Activated naive CD4-positive, alpha-beta T cell treated with anti-CD3 and anti-CD28 coated beads for 36 hours (primary cell): ENCODE measurements at regions not wholly inside any gene's neighbourhood (a gene's known extent, or its start where the extent isn't known, plus 50 kb on each side); places are given as distances from the start of the nearest gene placed in this dataset.

Experiments used
- CTCF ChIA-PET: fragments of 350-600 bp; sonication (Branson Sonifier 250); formaldehyde crosslinking; loops from one replicate; lab custom pipeline; 2021; ENCODE audit warnings: antibody characterized with exemption; lab: Charles Lee
- DNase-seq: peaks from one replicate; pipeline ENCODE4 v3.0.0-alpha.2; 2020
- H3K27ac Mint-ChIP-seq: one replicate; pipeline ENCODE4 v1.8.0; 2021; ENCODE audit warnings: mild to moderate bottlenecking, mixed read lengths
- H3K27me3 Mint-ChIP-seq: one replicate; pipeline ENCODE4 v1.8.0; 2021; ENCODE audit warnings: low read depth, mixed read lengths
- H3K36me3 Mint-ChIP-seq: one replicate; pipeline ENCODE4 v1.8.0; 2021; ENCODE audit warnings: low read depth, mixed read lengths
- H3K4me1 Mint-ChIP-seq: one replicate; pipeline ENCODE4 v1.8.0; 2021; ENCODE audit warnings: low read depth, mixed read lengths
- H3K4me3 Mint-ChIP-seq: one replicate; pipeline ENCODE4 v1.8.0; 2021; ENCODE audit warnings: mild to moderate bottlenecking, moderate library complexity, mixed read lengths
- H3K9me3 Mint-ChIP-seq: one replicate; pipeline ENCODE4 v1.8.0; 2021; ENCODE audit warnings: mixed read lengths
- intact Hi-C: fragments of 100-400 bp; cut with micrococcal nuclease; formaldehyde crosslinking; loops from one replicate; pipeline ENCODE4 v1.15.1; 2023

GRCh38 chr2:56860991-56861390, 677.2 kb downstream of the CCDC85A start:
- intact Hi-C loops = no loop called here
- Mint-ChIP-seq H3K27me3 (no peaks in the 10 kb centered on the region), H3K9me3 (peaks cover 15% of the 10 kb centered on the region), H3K4me1 (no peaks in the 10 kb centered on the region), H3K4me3 (no peak overlapping the region), H3K27ac (no peak overlapping the region), H3K36me3 (no peaks in the 10 kb centered on the region)
- CTCF ChIA-PET = no interaction called here
- DNase-seq = no peak

- intact Hi-C loops = no loop called here
- Mint-ChIP-seq H3K27me3 (no peaks in the 10 kb centered on the region), H3K27ac (no peak overlapping the region), H3K4me3 (no peak overlapping the region), H3K9me3 (peaks cover 2% of the 10 kb centered on the region), H3K36me3 (no peaks in the 10 kb centered on the region), H3K4me1 (no peaks in the 10 kb centered on the region)
- CTCF ChIA-PET = no interaction called here
- no peak for DNase-seq
Observed at GRCh38 chr2:56871644-56872043, 687.9 kb downstream of the CCDC85A start.

- H3K36me3 Mint-ChIP-seq = no peaks in the 10 kb centered on the region
- no peak for DNase-seq
- CTCF ChIA-PET = no interaction called here
- intact Hi-C loops = no loop called here
- H3K4me3 Mint-ChIP-seq = no peak overlapping the region
- no peak overlapping the region for H3K27ac Mint-ChIP-seq
- H3K27me3 Mint-ChIP-seq = no peaks in the 10 kb centered on the region
- no peaks in the 10 kb centered on the region for H3K4me1 Mint-ChIP-seq
- H3K9me3 Mint-ChIP-seq = no peaks in the 10 kb centered on the region
Observed at GRCh38 chr2:56874717-56875116, 690.9 kb downstream of the CCDC85A start.

- no peak for DNase-seq
- Mint-ChIP-seq H3K27me3 (no peaks in the 10 kb centered on the region), H3K4me1 (no peaks in the 10 kb centered on the region), H3K36me3 (no peaks in the 10 kb centered on the region), H3K27ac (no peak overlapping the region), H3K4me3 (no peak overlapping the region), H3K9me3 (peaks cover 3% of the 10 kb centered on the region)
- intact Hi-C loops = no loop called here
- CTCF ChIA-PET = no interaction called here
Observed at GRCh38 chr2:56889738-56890137, 705.9 kb downstream of the CCDC85A start.

GRCh38 chr2:56892382-56892781, 708.6 kb downstream of the CCDC85A start:
- no peak for DNase-seq
- no peaks in the 10 kb centered on the region for H3K9me3 Mint-ChIP-seq
- H3K4me3 Mint-ChIP-seq = no peak overlapping the region
- CTCF ChIA-PET = interaction anchor here (0.6 kb wide), 1 partner anchor 60 kb away, joined by 3 read pairs; no protein-coding TSS in a partner anchor
- H3K27me3 Mint-ChIP-seq = no peaks in the 10 kb centered on the region
- H3K4me1 Mint-ChIP-seq = no peaks in the 10 kb centered on the region
- no peaks in the 10 kb centered on the region for H3K36me3 Mint-ChIP-seq
- H3K27ac Mint-ChIP-seq = no peak overlapping the region
- intact Hi-C loops = no loop called here

GRCh38 chr2:56898986-56899385, 715.2 kb downstream of the CCDC85A start:
- CTCF ChIA-PET = no interaction called here
- H3K4me3 Mint-ChIP-seq = no peak overlapping the region
- no peak for DNase-seq
- H3K9me3 Mint-ChIP-seq = peaks cover 4% of the 10 kb centered on the region
- intact Hi-C loops = no loop called here
- no peak overlapping the region for H3K27ac Mint-ChIP-seq
- no peaks in the 10 kb centered on the region for H3K4me1 Mint-ChIP-seq
- no peaks in the 10 kb centered on the region for H3K27me3 Mint-ChIP-seq
- H3K36me3 Mint-ChIP-seq = no peaks in the 10 kb centered on the region

- no peaks in the 10 kb centered on the region for H3K27me3 Mint-ChIP-seq
- H3K4me1 Mint-ChIP-seq = no peaks in the 10 kb centered on the region
- intact Hi-C loops = no loop called here
- no peak overlapping the region for H3K4me3 Mint-ChIP-seq
- no peak for DNase-seq
- H3K27ac Mint-ChIP-seq = no peak overlapping the region
- H3K9me3 Mint-ChIP-seq = peaks cover 21% of the 10 kb centered on the region
- no peaks in the 10 kb centered on the region for H3K36me3 Mint-ChIP-seq
- CTCF ChIA-PET = no interaction called here
Observed at GRCh38 chr2:56912490-56912889, 728.7 kb downstream of the CCDC85A start.

- Mint-ChIP-seq H3K4me1 (no peaks in the 10 kb centered on the region), H3K27ac (no peak overlapping the region), H3K36me3 (no peaks in the 10 kb centered on the region), H3K4me3 (no peak overlapping the region), H3K9me3 (peaks cover 19% of the 10 kb centered on the region), H3K27me3 (no peaks in the 10 kb centered on the region)
- intact Hi-C loops = no loop called here
- DNase-seq = no peak
- CTCF ChIA-PET = no interaction called here
Observed at GRCh38 chr2:56918790-56919189, 735.0 kb downstream of the CCDC85A start.

GRCh38 chr2:56933976-56934375, 750.2 kb downstream of the CCDC85A start:
- Mint-ChIP-seq H3K27me3 (no peaks in the 10 kb centered on the region), H3K36me3 (no peaks in the 10 kb centered on the region), H3K27ac (no peak overlapping the region), H3K4me1 (no peaks in the 10 kb centered on the region), H3K9me3 (peaks cover 8% of the 10 kb centered on the region), H3K4me3 (no peak overlapping the region)
- CTCF ChIA-PET = no interaction called here
- intact Hi-C loops = no loop called here
- DNase-seq = no peak

GRCh38 chr2:56934866-56935265, 751.1 kb downstream of the CCDC85A start:
- no peaks in the 10 kb centered on the region for H3K27me3 Mint-ChIP-seq
- intact Hi-C loops = no loop called here
- peaks cover 8% of the 10 kb centered on the region for H3K9me3 Mint-ChIP-seq
- no peak overlapping the region for H3K27ac Mint-ChIP-seq
- H3K4me3 Mint-ChIP-seq = no peak overlapping the region
- DNase-seq = no peak
- H3K36me3 Mint-ChIP-seq = no peaks in the 10 kb centered on the region
- CTCF ChIA-PET = no interaction called here
- H3K4me1 Mint-ChIP-seq = no peaks in the 10 kb centered on the region

- H3K4me1 Mint-ChIP-seq = no peaks in the 10 kb centered on the region
- H3K4me3 Mint-ChIP-seq = no peak overlapping the region
- no peaks in the 10 kb centered on the region for H3K27me3 Mint-ChIP-seq
- H3K27ac Mint-ChIP-seq = no peak overlapping the region
- intact Hi-C loops = no loop called here
- H3K9me3 Mint-ChIP-seq = peaks cover 6% of the 10 kb centered on the region
- no peak for DNase-seq
- CTCF ChIA-PET = no interaction called here
- no peaks in the 10 kb centered on the region for H3K36me3 Mint-ChIP-seq
Observed at GRCh38 chr2:56940054-56940453, 756.3 kb downstream of the CCDC85A start.

GRCh38 chr2:56952871-56953270, 769.1 kb downstream of the CCDC85A start:
- intact Hi-C loops = no loop called here
- H3K4me1 Mint-ChIP-seq = no peaks in the 10 kb centered on the region
- H3K4me3 Mint-ChIP-seq = no peak overlapping the region
- no peaks in the 10 kb centered on the region for H3K27me3 Mint-ChIP-seq
- no peak overlapping the region for H3K27ac Mint-ChIP-seq
- no peaks in the 10 kb centered on the region for H3K36me3 Mint-ChIP-seq
- DNase-seq = no peak
- CTCF ChIA-PET = no interaction called here
- H3K9me3 Mint-ChIP-seq = peaks cover 12% of the 10 kb centered on the region

- no peaks in the 10 kb centered on the region for H3K4me1 Mint-ChIP-seq
- intact Hi-C loops = no loop called here
- no peaks in the 10 kb centered on the region for H3K36me3 Mint-ChIP-seq
- CTCF ChIA-PET = no interaction called here
- H3K4me3 Mint-ChIP-seq = no peak overlapping the region
- H3K27ac Mint-ChIP-seq = no peak overlapping the region
- peaks cover 13% of the 10 kb centered on the region for H3K9me3 Mint-ChIP-seq
- DNase-seq = no peak
- H3K27me3 Mint-ChIP-seq = no peaks in the 10 kb centered on the region
Observed at GRCh38 chr2:56960581-56960980, 776.8 kb downstream of the CCDC85A start.

GRCh38 chr2:56962673-56963072, 778.9 kb downstream of the CCDC85A start:
- H3K4me3 Mint-ChIP-seq = no peak overlapping the region
- no peaks in the 10 kb centered on the region for H3K4me1 Mint-ChIP-seq
- no peaks in the 10 kb centered on the region for H3K27me3 Mint-ChIP-seq
- CTCF ChIA-PET = no interaction called here
- no peaks in the 10 kb centered on the region for H3K36me3 Mint-ChIP-seq
- H3K27ac Mint-ChIP-seq = no peak overlapping the region
- DNase-seq = no peak
- intact Hi-C loops = no loop called here
- H3K9me3 Mint-ChIP-seq = peaks cover 10% of the 10 kb centered on the region
